Mucosa of descending colon (tissue), 3 donors: ENCODE measurements at regions not wholly inside any gene's neighbourhood (a gene's known extent, or its start where the extent isn't known, plus 50 kb on each side); places are given as distances from the start of the nearest gene placed in this dataset.
"Not testable (repeated sequence)": the region's sequence is repeated elsewhere in the genome, so short reads cannot be mapped to it uniquely, and the experiment has no call there.

Source experiments
- ATAC-seq: fragments of 200-7000 bp; cut with Tn5 transposase; one replicate; pipeline ENCODE4 v1.9.1; 2020; ENCODE audit warnings: mild to moderate bottlenecking, moderate library complexity
- DNase-seq, 3 donors: peaks; one replicate each; pipeline ENCODE4 v3.0.0-alpha.2; 2020
- H3K36me3 ChIP-seq: fragments of 200-600 bp; one replicate; pipeline ENCODE4 v1.8.0; 2021; ENCODE audit warnings: low read depth, mild to moderate bottlenecking
- H3K4me1 ChIP-seq: fragments of 200-600 bp; one replicate; pipeline ENCODE4 v1.8.0; 2021; ENCODE audit warnings: low read depth, mild to moderate bottlenecking
- H3K4me3 ChIP-seq: fragments of 200-600 bp; one replicate; pipeline ENCODE4 v1.8.0; 2021; ENCODE audit warnings: mild to moderate bottlenecking
- H3K9me3 ChIP-seq: fragments of 200-600 bp; one replicate; pipeline ENCODE4 v1.8.0; 2021; ENCODE audit warnings: mild to moderate bottlenecking
- intact Hi-C, 2 donors: fragments of 100-400 bp; cut with DNase I in 1 of 2; cut with micrococcal nuclease in 1 of 2; formaldehyde crosslinking; loops; one replicate each; pipeline versions ENCODE4 v1.11.0 to v1.11.1; 2022; cut with DNase I, micrococcal nuclease
- TF ChIP-seq, protein P1 (sequence below): fragments of 200-600 bp; IDR thresholded peaks from one replicate; pipeline ENCODE4 v1.8.0; 2022; ENCODE audit warnings: antibody characterized with exemption, mild to moderate bottlenecking
- donor health status: DM: no; HTN: no; CAD: no; lungs with moderate emphysema.
- donor health status: DM: no; HTN: no; CAD: no.
- donor health status: DM: no; HTN: yes; CAD: no.

DNA sequence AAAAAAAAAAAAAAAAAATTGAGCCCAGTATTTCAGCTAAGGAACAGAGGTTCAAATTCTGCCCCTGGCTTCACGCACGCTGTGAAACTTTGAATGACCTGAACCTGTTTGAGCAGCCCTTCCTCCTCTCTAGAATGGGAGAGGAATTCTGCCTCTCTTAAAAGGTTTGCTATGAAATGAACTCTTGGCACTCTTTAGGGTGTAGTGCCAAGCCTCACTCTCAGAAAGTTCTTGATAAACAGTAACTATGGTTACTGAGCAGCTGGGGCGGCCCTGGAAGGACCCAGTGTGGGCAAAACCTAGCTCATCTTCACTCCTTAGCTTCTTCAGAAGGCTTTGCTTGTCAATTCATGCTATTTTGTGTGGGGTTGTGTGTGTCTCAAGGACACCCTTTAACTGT is 73.7 kb downstream of the GEMIN8 start:
- H3K9me3 ChIP-seq = no peaks in the 10 kb centered on the region
- no peak for DNase-seq
- no peaks in the 10 kb centered on the region for H3K36me3 ChIP-seq
- TF ChIP-seq, protein P1, sequence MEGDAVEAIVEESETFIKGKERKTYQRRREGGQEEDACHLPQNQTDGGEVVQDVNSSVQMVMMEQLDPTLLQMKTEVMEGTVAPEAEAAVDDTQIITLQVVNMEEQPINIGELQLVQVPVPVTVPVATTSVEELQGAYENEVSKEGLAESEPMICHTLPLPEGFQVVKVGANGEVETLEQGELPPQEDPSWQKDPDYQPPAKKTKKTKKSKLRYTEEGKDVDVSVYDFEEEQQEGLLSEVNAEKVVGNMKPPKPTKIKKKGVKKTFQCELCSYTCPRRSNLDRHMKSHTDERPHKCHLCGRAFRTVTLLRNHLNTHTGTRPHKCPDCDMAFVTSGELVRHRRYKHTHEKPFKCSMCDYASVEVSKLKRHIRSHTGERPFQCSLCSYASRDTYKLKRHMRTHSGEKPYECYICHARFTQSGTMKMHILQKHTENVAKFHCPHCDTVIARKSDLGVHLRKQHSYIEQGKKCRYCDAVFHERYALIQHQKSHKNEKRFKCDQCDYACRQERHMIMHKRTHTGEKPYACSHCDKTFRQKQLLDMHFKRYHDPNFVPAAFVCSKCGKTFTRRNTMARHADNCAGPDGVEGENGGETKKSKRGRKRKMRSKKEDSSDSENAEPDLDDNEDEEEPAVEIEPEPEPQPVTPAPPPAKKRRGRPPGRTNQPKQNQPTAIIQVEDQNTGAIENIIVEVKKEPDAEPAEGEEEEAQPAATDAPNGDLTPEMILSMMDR = no peak
- no peak overlapping the region for H3K4me3 ChIP-seq
- H3K4me1 ChIP-seq = no peaks in the 10 kb centered on the region
- no peak for ATAC-seq
- intact Hi-C loops = no loop called here

DNA sequence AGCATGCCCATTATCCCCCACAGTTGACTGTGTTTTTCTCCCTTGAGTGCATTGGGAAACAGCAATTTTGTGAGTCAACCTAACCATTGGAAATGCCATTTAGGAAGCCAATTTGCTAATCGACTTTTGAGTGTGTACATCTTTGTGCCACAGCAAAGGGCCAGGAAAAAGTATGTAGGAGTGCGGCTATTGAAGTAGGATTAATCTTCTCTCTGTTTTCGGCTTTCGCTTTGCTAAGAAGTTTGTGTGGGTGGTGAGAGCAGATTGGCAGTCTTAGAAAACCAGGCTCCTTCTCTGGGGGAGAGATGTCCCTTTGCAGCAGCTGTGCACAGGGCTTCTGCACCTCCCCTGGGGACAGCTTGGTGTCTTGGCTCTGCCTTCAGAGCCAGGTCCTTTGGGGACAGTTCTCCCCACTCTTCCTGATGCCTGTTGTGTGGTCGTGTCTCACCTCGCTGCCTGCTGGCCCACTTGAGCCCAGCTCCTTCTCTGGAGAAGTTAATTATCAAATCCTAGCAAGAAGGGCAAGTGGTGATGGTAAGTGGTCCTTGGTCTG is 74.5 kb downstream of the GEMIN8 start:
- TF ChIP-seq, protein P1 = no peak
- intact Hi-C loops = no loop called here
- no peak for ATAC-seq
- Histone ChIP-seq H3K36me3 (no peaks in the 10 kb centered on the region), H3K9me3 (no peaks in the 10 kb centered on the region), H3K4me1 (no peaks in the 10 kb centered on the region), H3K4me3 (no peak overlapping the region)
- no peak for DNase-seq

DNA sequence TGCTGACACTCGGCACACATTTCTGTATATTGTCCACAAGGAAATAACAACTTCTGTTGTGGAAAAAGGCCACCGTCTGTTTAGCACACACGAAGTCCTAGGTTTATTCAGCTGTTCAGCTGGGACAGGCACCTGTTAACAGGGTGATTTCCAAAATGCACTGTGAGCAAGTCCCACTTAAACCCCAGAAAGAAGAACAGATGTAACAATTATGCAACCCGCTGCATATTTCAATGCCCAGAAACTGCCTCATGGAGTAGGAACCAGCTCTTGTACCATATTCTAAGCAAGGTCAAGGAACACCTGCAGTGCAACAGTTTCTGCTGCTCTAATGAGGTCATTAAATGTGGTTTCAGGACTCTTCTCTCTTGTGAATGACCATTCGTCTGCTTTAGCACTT is 77.1 kb downstream of the GEMIN8 start:
- DNase-seq (no peak), ATAC-seq (no peak)
- Histone ChIP-seq H3K4me3 (no peak overlapping the region), H3K9me3 (no peaks in the 10 kb centered on the region), H3K36me3 (no peaks in the 10 kb centered on the region), H3K4me1 (no peaks in the 10 kb centered on the region)
- intact Hi-C loops = no loop called here
- TF ChIP-seq, protein P1 = no peak

DNA sequence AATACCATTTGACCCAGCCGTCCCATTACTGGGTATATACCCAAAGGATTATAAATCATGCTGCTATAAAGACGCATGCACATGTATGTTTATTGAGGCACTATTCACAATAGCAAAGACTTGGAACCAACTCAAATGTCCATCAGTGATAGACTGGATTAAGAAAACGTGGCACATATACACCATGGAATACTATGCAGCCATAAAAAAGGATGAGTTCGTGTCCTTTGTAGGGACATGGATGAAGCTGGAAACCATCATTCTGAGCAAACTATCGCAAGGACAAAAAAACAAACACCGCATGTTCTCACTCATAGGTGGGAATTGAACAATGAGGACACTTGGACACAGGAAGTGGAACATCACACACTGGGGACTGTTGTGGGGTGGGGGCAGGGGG is 83.5 kb downstream of the GEMIN8 start:
- DNase-seq, H3K36me3 ChIP-seq, intact Hi-C loops, ATAC-seq, H3K4me3 ChIP-seq, H3K4me1 ChIP-seq, H3K9me3 ChIP-seq: not testable (repeated sequence)

DNA sequence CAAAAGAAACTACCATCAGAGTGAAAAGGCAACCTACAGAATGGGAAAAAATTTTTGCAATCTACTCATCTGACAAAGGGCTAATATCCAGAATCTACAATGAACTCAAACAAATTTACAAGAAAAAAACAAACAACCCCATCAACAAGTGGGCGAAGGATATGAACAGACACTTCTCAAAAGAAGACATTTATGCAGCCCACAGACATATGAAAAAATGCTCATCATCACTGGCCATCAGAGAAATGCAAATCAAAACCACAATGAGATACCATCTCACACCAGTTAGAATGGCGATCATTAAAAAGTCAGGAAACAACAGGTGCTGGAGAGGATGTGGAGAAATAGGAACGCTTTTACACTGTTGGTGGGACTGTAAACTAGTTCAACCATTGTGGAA is 83.9 kb downstream of the GEMIN8 start:
- H3K4me3 ChIP-seq, H3K36me3 ChIP-seq, H3K9me3 ChIP-seq, DNase-seq, H3K4me1 ChIP-seq, ATAC-seq, intact Hi-C loops: not testable (repeated sequence)

DNA sequence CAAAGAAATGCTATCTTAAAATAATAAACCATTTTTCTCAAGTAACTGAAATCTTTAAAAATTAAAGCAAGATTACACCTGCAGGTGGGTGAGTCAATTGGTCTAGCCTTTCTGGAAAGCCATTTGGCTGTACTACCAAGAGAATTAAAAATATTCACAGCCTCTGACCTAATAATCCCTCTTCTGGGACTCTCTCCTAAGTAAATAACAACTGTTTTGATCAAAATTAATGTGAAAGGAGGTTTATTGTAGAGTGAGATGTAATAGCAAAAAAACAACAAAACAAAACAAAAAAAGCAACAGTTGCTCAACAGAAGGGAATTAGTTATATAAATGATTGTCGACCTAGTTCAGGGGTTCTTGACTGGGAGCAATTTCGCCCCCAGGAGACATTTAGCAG is 89.0 kb downstream of the GEMIN8 start:
- intact Hi-C loops = no loop called here
- Histone ChIP-seq H3K4me1 (no peaks in the 10 kb centered on the region), H3K4me3 (no peak overlapping the region), H3K36me3 (no peaks in the 10 kb centered on the region), H3K9me3 (no peaks in the 10 kb centered on the region)
- ATAC-seq = no peak
- DNase-seq = no peak
- TF ChIP-seq, protein P1 = no peak
